GM21390 (cell line): ENCODE measurements at regions not wholly inside any gene's neighbourhood (a gene's known extent, or its start where the extent isn't known, plus 50 kb on each side); places are given as distances from the start of the nearest gene placed in this dataset.
"Not testable (repeated sequence)": the region's sequence is repeated elsewhere in the genome, so short reads cannot be mapped to it uniquely, and the experiment has no call there.

Source experiments
- ATAC-seq: cut with Tn5 transposase; IDR thresholded peaks from one replicate; pipeline ENCODE4 v1.9.1; 2021; ENCODE audit not compliant: unreplicated experiment

DNA sequence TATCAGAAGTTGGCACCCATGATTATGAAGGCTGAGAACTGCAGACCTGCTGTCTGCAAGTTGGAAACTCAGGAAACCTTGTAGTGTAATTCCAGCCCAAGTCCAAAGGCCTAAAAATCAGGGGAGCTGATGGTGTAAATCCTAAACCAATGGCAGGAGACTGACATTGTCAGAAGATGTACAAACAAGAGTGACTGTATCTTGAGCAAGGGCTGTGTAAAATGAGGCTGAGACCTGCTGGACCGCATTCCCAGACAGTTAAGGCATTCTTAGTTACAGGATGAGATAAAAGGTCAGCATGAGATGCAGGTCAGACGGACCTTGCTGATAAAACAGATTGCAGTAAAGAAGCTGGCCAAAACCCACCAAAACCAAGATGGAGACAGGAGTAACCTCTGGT lies 147.7 kb downstream of the COG6 start:
- ATAC-seq = no peak

GRCh38 chr13:39803851-39804250 lies 148.4 kb downstream of the COG6 start:
- no peak for ATAC-seq

DNA sequence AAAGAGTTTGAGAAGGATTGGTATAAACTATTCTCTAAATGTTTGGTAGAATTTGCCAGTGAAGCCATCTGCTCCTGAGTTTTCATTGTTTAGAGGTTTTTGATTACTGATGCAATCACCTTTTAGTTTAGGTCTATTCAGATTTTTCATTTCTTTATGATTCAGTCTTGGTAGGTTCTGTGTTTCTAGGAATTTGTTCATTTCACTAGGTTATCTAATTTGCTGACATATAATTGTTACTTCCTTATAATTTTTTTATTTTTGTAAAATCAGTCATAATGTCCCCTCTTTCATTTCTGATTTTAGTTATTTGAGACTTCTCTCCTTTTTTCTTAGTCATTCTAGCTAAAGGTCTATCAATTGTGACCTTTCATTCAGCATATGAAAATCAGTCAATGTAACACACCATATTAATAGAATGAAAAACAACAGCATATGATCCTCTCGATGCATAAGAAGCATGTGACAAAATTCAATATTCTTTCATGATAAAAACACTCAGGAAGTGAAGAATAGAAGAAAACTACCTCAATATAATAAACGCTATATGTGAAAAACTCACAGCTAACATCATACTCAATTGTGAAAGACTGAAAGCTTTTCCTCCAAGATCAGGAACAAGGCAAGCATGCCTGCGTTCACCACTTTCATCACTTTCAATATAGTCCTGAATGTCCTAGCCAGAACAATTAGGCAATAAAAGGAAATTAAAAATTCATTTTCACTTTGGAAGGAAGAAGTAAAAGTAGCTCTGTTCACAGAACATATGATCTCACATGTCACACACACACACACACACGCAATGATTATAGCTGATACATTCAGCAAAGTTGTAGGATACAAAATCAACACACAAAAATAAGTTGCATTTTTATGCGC lies 149.1 kb downstream of the COG6 start:
- no peak for ATAC-seq

- ATAC-seq = no peak
Observed at GRCh38 chr13:39809466-39809865, 154.0 kb downstream of the COG6 start.

DNA sequence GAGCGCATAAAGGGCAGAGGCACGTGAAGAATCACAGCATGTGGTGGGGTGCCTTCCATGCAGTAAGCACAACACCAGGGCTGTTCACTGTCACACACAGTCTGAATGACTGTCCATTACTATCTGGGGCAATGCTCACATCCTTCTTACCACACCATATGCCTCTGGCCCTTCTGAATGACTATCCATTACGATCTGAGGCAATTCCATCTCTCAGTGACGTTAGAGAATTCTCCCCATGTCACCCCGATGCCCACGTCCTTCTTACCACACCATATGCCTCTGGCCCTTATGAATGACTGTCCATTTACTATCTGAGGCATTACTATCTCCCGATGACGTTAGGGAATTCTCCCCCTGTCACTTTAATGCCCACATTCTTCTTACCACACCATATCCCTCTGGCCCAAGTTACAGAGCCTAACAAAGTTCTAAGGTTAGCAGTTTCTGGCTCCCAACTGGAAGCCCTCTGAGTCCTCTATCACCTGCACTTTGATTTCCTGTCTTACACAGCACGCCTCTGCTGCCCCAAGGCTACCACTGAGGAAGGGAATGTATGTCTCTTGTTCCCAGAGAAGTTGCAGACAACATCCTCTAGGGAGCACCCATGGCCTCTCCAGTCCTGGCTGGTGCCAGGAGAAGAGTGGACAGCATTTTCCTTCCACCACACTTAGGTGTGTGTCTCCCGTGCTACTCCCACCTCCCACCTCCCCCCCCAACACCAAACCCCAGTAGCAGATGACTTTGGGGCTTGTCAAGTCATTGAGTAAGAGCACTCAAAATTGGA lies 154.8 kb downstream of the COG6 start:
- no peak for ATAC-seq

GRCh38 chr13:39811051-39811450 lies 155.6 kb downstream of the COG6 start:
- ATAC-seq = no peak

- ATAC-seq = no peak
Observed at GRCh38 chr13:39811696-39812095, 156.2 kb downstream of the COG6 start.

DNA sequence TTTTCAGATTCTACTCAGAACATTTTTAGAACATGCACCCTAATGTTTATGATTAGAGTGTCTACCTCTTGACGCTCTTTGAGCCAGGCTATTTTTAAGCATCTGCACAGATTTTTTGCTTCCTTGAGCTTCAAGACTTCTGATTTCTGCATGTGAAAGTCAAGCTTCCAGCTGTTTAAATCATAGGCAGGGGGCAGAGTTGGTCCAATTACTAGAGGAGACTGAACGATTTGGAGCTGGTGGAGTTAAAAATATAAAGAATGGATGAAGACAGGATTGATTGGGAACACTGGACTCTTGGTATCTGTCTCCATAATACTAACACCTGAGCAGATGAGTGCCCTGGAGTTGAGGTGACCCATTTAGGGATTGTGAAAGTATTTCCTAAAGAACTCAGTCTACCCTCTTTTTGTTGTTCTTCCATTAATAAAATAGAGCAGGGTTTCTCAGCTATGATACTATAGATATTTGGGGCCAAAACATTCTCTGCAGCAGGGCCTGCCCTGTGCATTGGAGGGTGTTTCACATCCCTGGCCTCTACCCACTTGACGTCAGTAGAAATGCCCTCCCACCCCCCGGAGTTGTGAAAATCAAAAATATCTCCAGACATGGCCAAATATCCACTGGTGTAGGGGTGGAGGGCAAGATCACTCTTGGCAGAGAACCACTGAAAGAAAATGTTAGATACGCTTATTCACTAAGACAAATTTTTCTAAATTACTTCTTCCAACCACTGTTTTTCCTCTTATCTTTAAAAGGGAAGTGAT lies 160.1 kb downstream of the COG6 start:
- ATAC-seq = no peak

GRCh38 chr13:39816936-39817335 lies 161.5 kb downstream of the COG6 start:
- no peak for ATAC-seq

- ATAC-seq = no peak
Observed at GRCh38 chr13:39818953-39819352, 163.5 kb downstream of the COG6 start.

GRCh38 chr13:39820606-39821005 lies 165.1 kb downstream of the COG6 start:
- no peak for ATAC-seq

GRCh38 chr13:39821977-39822376 lies 166.5 kb downstream of the COG6 start:
- no peak for ATAC-seq

- ATAC-seq = no peak
Observed at GRCh38 chr13:39822437-39822836, 167.0 kb downstream of the COG6 start.

DNA sequence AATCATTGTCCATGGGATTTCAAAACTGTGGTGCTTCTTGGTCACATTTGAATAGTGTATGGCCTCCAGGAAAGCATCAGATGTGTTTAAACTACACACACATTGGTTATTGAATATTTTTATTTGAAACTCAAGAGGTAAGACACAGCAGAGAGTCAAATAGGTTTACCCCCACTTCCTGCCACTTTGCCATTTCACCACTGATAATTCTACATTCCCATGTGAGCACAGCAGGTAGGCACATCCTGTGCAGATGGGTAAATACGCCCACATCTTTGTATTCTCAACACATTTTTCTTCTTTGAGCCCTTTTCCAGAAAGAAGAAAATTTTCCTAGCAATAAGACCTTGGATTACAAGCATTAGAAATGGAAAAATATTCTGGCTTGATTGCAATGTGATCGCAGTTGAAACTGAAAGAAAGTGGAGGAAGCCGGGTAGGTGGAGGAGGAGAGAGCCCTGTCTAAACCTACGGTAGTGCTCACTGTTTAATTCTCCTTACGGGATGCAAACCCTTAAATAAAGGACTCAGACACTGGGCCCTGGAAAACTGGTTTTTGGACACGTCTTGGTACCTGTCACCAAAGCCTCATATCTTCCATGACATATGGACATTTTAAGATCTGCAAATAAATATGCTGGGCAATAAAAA lies 167.7 kb downstream of the COG6 start:
- no peak for ATAC-seq

GRCh38 chr13:39825886-39826285 lies 170.4 kb downstream of the COG6 start:
- no peak for ATAC-seq

DNA sequence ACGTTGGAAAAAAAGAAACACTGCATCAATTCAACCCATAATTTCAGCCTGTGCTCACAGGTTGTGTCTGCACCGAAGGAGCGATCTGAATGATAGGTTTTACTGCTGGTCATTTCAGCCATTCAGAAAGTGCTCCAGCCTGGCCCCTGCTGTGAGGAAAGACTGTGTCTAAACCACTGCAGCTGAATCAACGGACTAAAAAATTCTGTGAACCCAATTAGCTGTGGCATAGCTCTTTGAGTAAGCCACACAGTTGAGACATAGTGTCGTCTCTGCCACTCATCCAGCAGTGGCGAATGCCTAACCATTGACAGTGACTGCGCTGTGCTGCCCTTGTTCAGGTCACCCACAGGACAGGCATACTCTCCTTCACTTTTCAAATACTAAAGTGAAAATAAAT lies 179.8 kb downstream of the COG6 start:
- no peak for ATAC-seq

DNA sequence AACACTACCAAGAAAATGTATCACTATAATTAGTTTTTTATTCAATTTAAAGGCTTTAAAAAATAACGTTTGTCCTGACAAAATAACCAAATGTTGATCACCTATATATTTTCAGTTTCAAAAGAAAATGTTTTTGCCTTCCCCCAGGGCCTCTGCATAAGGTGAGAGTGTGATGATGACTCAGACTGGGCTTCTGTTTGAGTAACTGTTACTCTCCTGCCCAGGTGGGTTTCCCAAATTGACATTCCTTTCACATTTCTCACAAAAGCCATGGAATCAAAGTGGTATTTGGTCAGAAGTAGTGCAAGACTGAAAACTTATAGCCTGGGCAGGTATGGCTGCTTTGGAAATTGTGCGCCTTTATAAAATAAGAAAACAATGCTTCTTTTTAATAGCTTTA lies 180.6 kb downstream of the COG6 start:
- no peak for ATAC-seq

GRCh38 chr13:39837866-39838265 lies 182.4 kb downstream of the COG6 start:
- ATAC-seq = not testable (repeated sequence)

DNA sequence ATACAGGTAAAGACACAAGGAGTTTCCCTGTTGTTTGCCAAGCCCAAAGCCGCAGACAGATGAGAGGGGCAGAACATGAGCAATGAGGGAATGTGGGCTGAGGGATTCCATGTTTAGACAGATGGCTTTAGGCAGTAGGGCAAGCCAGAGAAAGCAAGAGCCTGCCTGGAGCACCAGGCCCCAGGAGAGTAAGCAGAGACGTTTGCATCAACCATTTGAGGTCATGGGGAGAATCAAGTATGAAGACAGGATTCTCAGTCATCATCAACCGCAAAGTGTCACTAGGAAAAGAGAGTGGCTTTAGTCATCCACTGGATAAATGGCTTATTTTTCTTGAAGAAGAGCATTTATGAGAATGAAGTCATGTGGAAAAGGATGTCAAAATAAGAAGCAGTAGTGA lies 184.7 kb downstream of the COG6 start:
- no peak for ATAC-seq

DNA sequence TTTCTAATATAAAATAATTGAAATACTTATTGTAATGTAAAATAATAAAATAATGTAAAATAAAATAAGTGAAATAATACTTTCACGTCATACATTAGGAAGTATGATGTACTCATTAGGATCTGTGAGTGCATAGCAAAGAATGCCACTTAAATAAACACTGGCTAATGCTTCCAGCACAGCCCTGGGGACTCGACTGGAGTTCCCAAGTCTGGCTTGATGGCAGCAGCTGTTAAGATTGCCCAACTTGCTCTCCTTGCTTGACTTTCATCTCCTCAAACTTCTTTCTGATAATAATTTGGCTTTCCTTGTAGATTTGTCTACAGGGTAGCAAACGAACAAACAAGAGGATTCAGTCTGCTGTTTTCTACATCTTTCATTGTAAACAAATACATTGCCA lies 191.9 kb downstream of the COG6 start:
- no peak for ATAC-seq

GRCh38 chr13:39855236-39855635 lies 199.8 kb downstream of the COG6 start:
- ATAC-seq = no peak
